COR-L47 (cell line): ENCODE measurements at regions not wholly inside any gene's neighbourhood (a gene's known extent, or its start where the extent isn't known, plus 50 kb on each side); places are given as distances from the start of the nearest gene placed in this dataset.
"Not testable (repeated sequence)": the region's sequence is repeated elsewhere in the genome, so short reads cannot be mapped to it uniquely, and the experiment has no call there.

Experiments used
- DNase-seq: peaks from one replicate; lab custom pipeline; 2025; lab: John Stamatoyannopoulos, UW

- not testable (repeated sequence) for DNase-seq
Observed at GRCh38 chr1:147348592-147348991, 106.1 kb downstream of the CHD1L start.

- no peak for DNase-seq
Observed at GRCh38 chr1:147349533-147349932, 107.0 kb downstream of the CHD1L start.

- no peak for DNase-seq
Observed at GRCh38 chr1:147351140-147351835, 108.8 kb downstream of the CHD1L start.

- DNase-seq: no peak
Observed at GRCh38 chr1:147377263-147378246, 135.1 kb downstream of the CHD1L start.

GRCh38 chr1:147379889-147380288 is 137.4 kb downstream of the CHD1L start:
- DNase-seq: no peak

GRCh38 chr1:147384804-147385203 is 142.3 kb downstream of the CHD1L start:
- DNase-seq: no peak

- DNase-seq: no peak
Observed at GRCh38 chr1:147388969-147389368, 146.5 kb downstream of the CHD1L start.

- peak; percentile 31 for DNase-seq
Observed at GRCh38 chr1:147389532-147390184, 147.2 kb downstream of the CHD1L start.

- no peak for DNase-seq
Observed at GRCh38 chr1:147390185-147390542, 147.7 kb downstream of the CHD1L start.

GRCh38 chr1:147391114-147391513 is 148.6 kb downstream of the CHD1L start:
- no peak for DNase-seq

GRCh38 chr1:147402326-147403045 is 138.8 kb upstream of the BCL9 start:
- DNase-seq: not testable (repeated sequence)

- DNase-seq: not testable (repeated sequence)
Observed at GRCh38 chr1:147404344-147404743, 137.0 kb upstream of the BCL9 start.

GRCh38 chr1:147409886-147410285 is 131.4 kb upstream of the BCL9 start:
- no peak for DNase-seq

GRCh38 chr1:147413110-147413605 is 128.1 kb upstream of the BCL9 start:
- no peak for DNase-seq

- DNase-seq: no peak
Observed at GRCh38 chr1:147414505-147415163, 126.7 kb upstream of the BCL9 start.

- DNase-seq: no peak
Observed at GRCh38 chr1:147417024-147417423, 124.3 kb upstream of the BCL9 start.

GRCh38 chr1:147423100-147423827 is 118.0 kb upstream of the BCL9 start:
- not testable (repeated sequence) for DNase-seq

GRCh38 chr1:147434921-147435320 is 106.4 kb upstream of the BCL9 start:
- DNase-seq: no peak

GRCh38 chr1:147444381-147444780 is 96.9 kb upstream of the BCL9 start:
- DNase-seq: no peak

- DNase-seq: no peak
Observed at GRCh38 chr1:147451628-147452027, 89.7 kb upstream of the BCL9 start.
